ENCODE measurements at regions not wholly inside any gene's neighbourhood (a gene's known extent, or its start where the extent isn't known, plus 50 kb on each side); places are given as distances from the start of the nearest gene placed in this dataset.
A peak's percentile ranks its signal among the peaks of the same experiment; 100 is the strongest.

DNA sequence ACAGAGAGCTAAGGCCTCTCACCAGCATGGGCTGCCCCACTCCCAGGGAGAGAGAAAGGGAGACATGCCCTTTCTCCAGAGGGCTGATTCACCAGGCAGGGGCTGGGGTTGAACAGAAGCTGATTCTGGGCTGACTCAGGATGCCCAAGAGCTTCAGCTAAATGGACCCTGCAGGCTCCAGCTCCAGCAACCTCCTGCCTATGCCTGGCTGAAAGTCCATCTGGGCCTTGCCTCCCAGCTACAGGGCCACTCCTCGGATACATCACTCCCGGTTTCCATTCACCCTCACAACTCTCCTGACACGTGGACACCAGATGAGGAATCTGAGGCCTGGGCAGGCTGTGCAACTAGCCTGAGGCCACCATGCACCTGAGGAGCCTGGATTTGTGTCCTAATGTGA, 215.5 kb downstream of the BUD13 start:
- H3K27ac ChIP-seq (ENCODE audit: low read depth in 1 of 2, low read length in 2 of 2), result no peak overlapping the region
- Mint-ChIP-seq H3K4me3 (no peak overlapping the region), H3K9me3 (peaks cover 0 to 2% (median 2%) of the 10 kb centered on the region in 7 donors), H3K4me1 (no peaks in the 10 kb centered on the region), H3K27ac (peak overlapping the region in 1 of 7 donors; percentile 5), H3K36me3 (no peaks in the 10 kb centered on the region), H3K27me3 (ENCODE audit: low read depth in 3 of 3) (peaks cover 5 to 10% (median 6%) of the 10 kb centered on the region in 3 donors)
- DNase-seq, result no peak
- H3K36me3 ChIP-seq (replicated peaks in 1 of 2; ENCODE audit: control insufficient read depth in 1 of 2, insufficient read depth in 2 of 2, low read length in 2 of 2), result no peaks in the 10 kb centered on the region
- TF ChIP-seq, protein P1, sequence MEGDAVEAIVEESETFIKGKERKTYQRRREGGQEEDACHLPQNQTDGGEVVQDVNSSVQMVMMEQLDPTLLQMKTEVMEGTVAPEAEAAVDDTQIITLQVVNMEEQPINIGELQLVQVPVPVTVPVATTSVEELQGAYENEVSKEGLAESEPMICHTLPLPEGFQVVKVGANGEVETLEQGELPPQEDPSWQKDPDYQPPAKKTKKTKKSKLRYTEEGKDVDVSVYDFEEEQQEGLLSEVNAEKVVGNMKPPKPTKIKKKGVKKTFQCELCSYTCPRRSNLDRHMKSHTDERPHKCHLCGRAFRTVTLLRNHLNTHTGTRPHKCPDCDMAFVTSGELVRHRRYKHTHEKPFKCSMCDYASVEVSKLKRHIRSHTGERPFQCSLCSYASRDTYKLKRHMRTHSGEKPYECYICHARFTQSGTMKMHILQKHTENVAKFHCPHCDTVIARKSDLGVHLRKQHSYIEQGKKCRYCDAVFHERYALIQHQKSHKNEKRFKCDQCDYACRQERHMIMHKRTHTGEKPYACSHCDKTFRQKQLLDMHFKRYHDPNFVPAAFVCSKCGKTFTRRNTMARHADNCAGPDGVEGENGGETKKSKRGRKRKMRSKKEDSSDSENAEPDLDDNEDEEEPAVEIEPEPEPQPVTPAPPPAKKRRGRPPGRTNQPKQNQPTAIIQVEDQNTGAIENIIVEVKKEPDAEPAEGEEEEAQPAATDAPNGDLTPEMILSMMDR (IDR thresholded peaks at IDR 0.05), result no peak
- no peaks in the 10 kb centered on the region for H3K79me2 ChIP-seq (ENCODE audit: insufficient read depth, low read length)
- no peaks in the 10 kb centered on the region for H4K20me1 ChIP-seq (ENCODE audit: insufficient read depth, low read length)
- WGBS (ENCODE audit: insufficient coverage), result 100% methylated on average over 2 of the region's 3 CpGs
- no peak overlapping the region for H3K9ac ChIP-seq (ENCODE audit: insufficient read depth, low read length, poor library complexity, severe bottlenecking)
- H3K4me2 ChIP-seq (replicated peaks; ENCODE audit: extremely low read depth, low read length, poor library complexity, severe bottlenecking), result no peak overlapping the region
- intact Hi-C loops (cut with micrococcal nuclease), result no loop called here
- H3K4me3 ChIP-seq (replicated peaks in 1 of 3; ENCODE audit: low read depth in 2 of 3, low read length in 3 of 3), result no peak overlapping the region
- no peaks in the 10 kb centered on the region for H3K4me1 ChIP-seq (ENCODE audit: control insufficient read depth in 1 of 2, insufficient read depth in 2 of 2, low read length in 2 of 2)
- no peaks in the 10 kb centered on the region for H3K9me3 ChIP-seq (replicated peaks in 1 of 2; ENCODE audit: control insufficient read depth in 1 of 2, insufficient read depth in 1 of 2, low read length in 2 of 2)
- no peak overlapping the region for H2AFZ ChIP-seq (ENCODE audit: insufficient read depth, low read depth, low read length, poor library complexity, severe bottlenecking)
- no peaks in the 10 kb centered on the region for H3K27me3 ChIP-seq (ENCODE audit: control insufficient read depth in 2 of 2, insufficient read depth in 2 of 2, low read length in 2 of 2)

DNA sequence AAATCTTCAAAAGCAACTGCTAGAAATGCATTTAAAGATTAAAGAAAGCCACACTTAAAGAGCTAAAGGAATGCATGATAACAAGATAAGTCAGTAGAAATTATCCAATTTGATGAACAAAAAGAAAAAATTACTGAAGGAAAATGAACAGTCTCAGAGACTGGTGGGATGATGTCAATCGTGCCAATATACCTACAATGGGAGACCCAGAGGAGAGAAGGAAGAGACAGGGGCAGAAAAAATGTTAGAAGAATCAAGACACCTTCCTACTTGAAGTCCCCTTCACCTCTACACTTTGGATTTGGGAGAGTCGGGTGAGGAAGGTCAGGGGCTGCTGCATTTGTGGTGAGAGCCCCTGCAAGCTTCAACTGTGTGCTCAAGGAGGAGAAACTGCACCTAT, 216.3 kb downstream of the BUD13 start:
- no peaks in the 10 kb centered on the region for H3K36me3 Mint-ChIP-seq

More for the DNA sequence above, 216.3 kb downstream of the BUD13 start:
- Histone ChIP-seq H3K27me3 (ENCODE audit: control insufficient read depth in 2 of 2, insufficient read depth in 2 of 2, low read length in 2 of 2) (no peaks in the 10 kb centered on the region), H3K4me1 (ENCODE audit: control insufficient read depth in 1 of 2, insufficient read depth in 2 of 2, low read length in 2 of 2) (no peaks in the 10 kb centered on the region), H2AFZ (ENCODE audit: insufficient read depth, low read depth, low read length, poor library complexity, severe bottlenecking) (no peak overlapping the region), H4K20me1 (ENCODE audit: insufficient read depth, low read length) (no peaks in the 10 kb centered on the region), H3K4me2 (replicated peaks; ENCODE audit: extremely low read depth, low read length, poor library complexity, severe bottlenecking) (no peak overlapping the region), H3K9me3 (replicated peaks in 1 of 2; ENCODE audit: control insufficient read depth in 1 of 2, insufficient read depth in 1 of 2, low read length in 2 of 2) (no peaks in the 10 kb centered on the region), H3K9ac (ENCODE audit: insufficient read depth, low read length, poor library complexity, severe bottlenecking) (no peak overlapping the region), H3K27ac (ENCODE audit: low read depth in 1 of 2, low read length in 2 of 2) (no peak overlapping the region), H3K36me3 (replicated peaks in 1 of 2; ENCODE audit: control insufficient read depth in 1 of 2, insufficient read depth in 2 of 2, low read length in 2 of 2) (no peaks in the 10 kb centered on the region), H3K79me2 (ENCODE audit: insufficient read depth, low read length) (no peaks in the 10 kb centered on the region), H3K4me3 (replicated peaks in 1 of 3; ENCODE audit: low read depth in 2 of 3, low read length in 3 of 3) (no peak overlapping the region)
- TF ChIP-seq, protein P1 (IDR thresholded peaks at IDR 0.05), result no peak
- no peak overlapping the region for H3K27ac Mint-ChIP-seq
- H3K9me3 Mint-ChIP-seq, result peaks cover 0 to 2% (median 2%) of the 10 kb centered on the region in 7 donors
- no peaks in the 10 kb centered on the region for H3K4me1 Mint-ChIP-seq
- H3K27me3 Mint-ChIP-seq (ENCODE audit: low read depth in 3 of 3), result peaks cover 5 to 10% (median 6%) of the 10 kb centered on the region in 3 donors
- WGBS (ENCODE audit: insufficient coverage), result no CpG with 5 or more reads among the region's 2 CpGs
- no peak overlapping the region for H3K4me3 Mint-ChIP-seq
- no peak for DNase-seq
- intact Hi-C loops (cut with micrococcal nuclease), result no loop called here

Measured in CD14-positive monocyte (primary cell).